ENCODE measurements at regions not wholly inside any gene's neighbourhood (a gene's known extent, or its start where the extent isn't known, plus 50 kb on each side); places are given as distances from the start of the nearest gene placed in this dataset.

GRCh38 chr12:58557661-58558060 is 362.6 kb downstream of the LRIG3 start:
- CTCF ChIA-PET, result interaction anchor here (0.6 kb wide), 1 partner anchor 1408 kb away, joined by 3 read pairs; no protein-coding TSS in a partner anchor
- POLR2A ChIA-PET, result no interaction called here
- no peak for DNase-seq (ENCODE audit: low read depth, low spot score)
- no peak overlapping the region for H3K4me3 ChIP-seq (ENCODE audit: low read depth in 2 of 2, low read length in 2 of 2)
- ATAC-seq, result no peak
- H3K4me1 ChIP-seq (ENCODE audit: control insufficient read depth, insufficient read depth, low read length), result no peaks in the 10 kb centered on the region
- in situ Hi-C loops (cut with HindIII; ENCODE audit: low pct_unique_long_range_greater_than_20kb, low sequenced_read_pairs), result no loop called here
- no peaks in the 10 kb centered on the region for H3K9me3 ChIP-seq (ENCODE audit: control insufficient read depth, insufficient read depth, low read depth, low read length)
- TF ChIP-seq CTCF (IDR thresholded peaks at IDR 0.05) (no peak), REST (IDR thresholded peaks at IDR 0.05; ENCODE audit: insufficient read depth in 1 of 2, low read depth in 2 of 2, low read length in 1 of 2) (no peak), POLR2AphosphoS5 (IDR thresholded peaks at IDR 0.05; ENCODE audit: low read depth, low read length) (no peak), SIN3A (IDR thresholded peaks at IDR 0.05; ENCODE audit: borderline replicate concordance, insufficient read depth, low read depth, low read length) (no peak), TCF7L2 (IDR thresholded peaks at IDR 0.05; ENCODE audit: low read depth, low read length) (no peak)
- H3K27me3 ChIP-seq (ENCODE audit: control insufficient read depth, insufficient read depth, low read length), result no peaks in the 10 kb centered on the region
- H3K36me3 ChIP-seq (ENCODE audit: control insufficient read depth, insufficient read depth, low read length), result no peaks in the 10 kb centered on the region
- no TSS peak for BruUV-seq (replicated peaks)
- H3K27ac ChIP-seq (ENCODE audit: low read length), result no peak overlapping the region
- intact Hi-C loops (cut with micrococcal nuclease; ENCODE audit: unreplicated experiment), result no loop called here

- no peak for ATAC-seq
- BruUV-seq (replicated peaks), result no TSS peak
- intact Hi-C loops (cut with micrococcal nuclease; ENCODE audit: unreplicated experiment), result no loop called here
- CTCF ChIA-PET, result no interaction called here
- Histone ChIP-seq H3K9me3 (ENCODE audit: control insufficient read depth, insufficient read depth, low read depth, low read length) (no peaks in the 10 kb centered on the region), H3K27me3 (ENCODE audit: control insufficient read depth, insufficient read depth, low read length) (no peaks in the 10 kb centered on the region), H3K4me1 (ENCODE audit: control insufficient read depth, insufficient read depth, low read length) (no peaks in the 10 kb centered on the region), H3K36me3 (ENCODE audit: control insufficient read depth, insufficient read depth, low read length) (no peaks in the 10 kb centered on the region), H3K4me3 (ENCODE audit: low read depth in 2 of 2, low read length in 2 of 2) (no peak overlapping the region), H3K27ac (ENCODE audit: low read length) (no peak overlapping the region)
- TF ChIP-seq TCF7L2 (IDR thresholded peaks at IDR 0.05; ENCODE audit: low read depth, low read length) (no peak), CTCF (IDR thresholded peaks at IDR 0.05) (no peak), POLR2AphosphoS5 (IDR thresholded peaks at IDR 0.05; ENCODE audit: low read depth, low read length) (no peak), SIN3A (IDR thresholded peaks at IDR 0.05; ENCODE audit: borderline replicate concordance, insufficient read depth, low read depth, low read length) (no peak), REST (IDR thresholded peaks at IDR 0.05; ENCODE audit: insufficient read depth in 1 of 2, low read depth in 2 of 2, low read length in 1 of 2) (no peak)
- in situ Hi-C loops (cut with HindIII; ENCODE audit: low pct_unique_long_range_greater_than_20kb, low sequenced_read_pairs), result no loop called here
- POLR2A ChIA-PET, result no interaction called here
- DNase-seq (ENCODE audit: low read depth, low spot score), result no peak
Measured at GRCh38 chr12:58563621-58564020, 356.7 kb downstream of the LRIG3 start.

Measured in Panc1 (cell line).